ENCODE measurements at regions not wholly inside any gene's neighbourhood (a gene's known extent, or its start where the extent isn't known, plus 50 kb on each side); places are given as distances from the start of the nearest gene placed in this dataset.

GRCh38 chr2:236856848-236857235 is 228.8 kb upstream of the COPS8 start:
- H3K27me3 Mint-ChIP-seq (ENCODE audit: insufficient read depth, unreplicated experiment) = no peaks in the 10 kb centered on the region
- intact Hi-C loops (cut with micrococcal nuclease) = no loop called here
- POLR2A ChIA-PET = no interaction called here
- peaks cover 7% of the 10 kb centered on the region for H3K9me3 Mint-ChIP-seq (ENCODE audit: unreplicated experiment)
- TF ChIP-seq CTCF (IDR thresholded peaks at IDR 0.05; ENCODE audit: unreplicated experiment) = no peak
- no peak overlapping the region for H3K27ac Mint-ChIP-seq (ENCODE audit: low read depth, unreplicated experiment)
- no peak overlapping the region for H3K4me3 Mint-ChIP-seq (ENCODE audit: unreplicated experiment)
- no peaks in the 10 kb centered on the region for H3K36me3 Mint-ChIP-seq (ENCODE audit: insufficient read depth, unreplicated experiment)
- H3K4me1 Mint-ChIP-seq (ENCODE audit: insufficient read depth, unreplicated experiment) = no peaks in the 10 kb centered on the region
- no peak for DNase-seq (ENCODE audit: unreplicated experiment)
- no TSS peak for BruUV-seq (replicated peaks)
- CTCF ChIA-PET = no interaction called here

GRCh38 chr2:236857246-236857645 is 228.4 kb upstream of the COPS8 start:
- Mint-ChIP-seq H3K9me3 (ENCODE audit: unreplicated experiment) (peaks cover 7% of the 10 kb centered on the region), H3K36me3 (ENCODE audit: insufficient read depth, unreplicated experiment) (no peaks in the 10 kb centered on the region), H3K27ac (ENCODE audit: low read depth, unreplicated experiment) (no peak overlapping the region), H3K4me3 (ENCODE audit: unreplicated experiment) (no peak overlapping the region), H3K27me3 (ENCODE audit: insufficient read depth, unreplicated experiment) (no peaks in the 10 kb centered on the region), H3K4me1 (ENCODE audit: insufficient read depth, unreplicated experiment) (no peaks in the 10 kb centered on the region)
- ChIA-PET CTCF (no interaction called here), POLR2A (interaction anchor here (0.7 kb wide), 1 partner anchor 279 kb away, joined by 3 read pairs; no protein-coding TSS in a partner anchor)
- DNase-seq (ENCODE audit: unreplicated experiment) = no peak
- intact Hi-C loops (cut with micrococcal nuclease) = no loop called here
- no peak for TF ChIP-seq CTCF (IDR thresholded peaks at IDR 0.05; ENCODE audit: unreplicated experiment)
- no TSS peak for BruUV-seq (replicated peaks)

GRCh38 chr2:236857781-236858180 is 227.9 kb upstream of the COPS8 start:
- Mint-ChIP-seq H3K27me3 (ENCODE audit: insufficient read depth, unreplicated experiment) (no peaks in the 10 kb centered on the region), H3K36me3 (ENCODE audit: insufficient read depth, unreplicated experiment) (no peaks in the 10 kb centered on the region), H3K4me1 (ENCODE audit: insufficient read depth, unreplicated experiment) (no peaks in the 10 kb centered on the region), H3K4me3 (ENCODE audit: unreplicated experiment) (no peak overlapping the region), H3K27ac (ENCODE audit: low read depth, unreplicated experiment) (no peak overlapping the region), H3K9me3 (ENCODE audit: unreplicated experiment) (peaks cover 7% of the 10 kb centered on the region)
- TF ChIP-seq CTCF (IDR thresholded peaks at IDR 0.05; ENCODE audit: unreplicated experiment) = no peak
- intact Hi-C loops (cut with micrococcal nuclease) = no loop called here
- POLR2A ChIA-PET = interaction anchor here (0.7 kb wide), 1 partner anchor 279 kb away, joined by 3 read pairs; no protein-coding TSS in a partner anchor
- no peak for DNase-seq (ENCODE audit: unreplicated experiment)
- CTCF ChIA-PET = no interaction called here
- BruUV-seq (replicated peaks) = no TSS peak

GRCh38 chr2:236858661-236859060 is 227.0 kb upstream of the COPS8 start:
- ChIA-PET POLR2A (no interaction called here), CTCF (interaction anchor here (1.1 kb wide), 1 partner anchor 13 kb away, joined by 3 read pairs; no protein-coding TSS in a partner anchor)
- Mint-ChIP-seq H3K4me3 (ENCODE audit: unreplicated experiment) (no peak overlapping the region), H3K27me3 (ENCODE audit: insufficient read depth, unreplicated experiment) (no peaks in the 10 kb centered on the region), H3K9me3 (ENCODE audit: unreplicated experiment) (peaks cover 7% of the 10 kb centered on the region), H3K4me1 (ENCODE audit: insufficient read depth, unreplicated experiment) (no peaks in the 10 kb centered on the region), H3K36me3 (ENCODE audit: insufficient read depth, unreplicated experiment) (no peaks in the 10 kb centered on the region), H3K27ac (ENCODE audit: low read depth, unreplicated experiment) (no peak overlapping the region)
- TF ChIP-seq CTCF (IDR thresholded peaks at IDR 0.05; ENCODE audit: unreplicated experiment) = no peak
- no peak for DNase-seq (ENCODE audit: unreplicated experiment)
- intact Hi-C loops (cut with micrococcal nuclease) = no loop called here
- BruUV-seq (replicated peaks) = no TSS peak

All from MCF 10A (cell line).